ENCODE measurements at regions not wholly inside any gene's neighbourhood (a gene's known extent, or its start where the extent isn't known, plus 50 kb on each side); places are given as distances from the start of the nearest gene placed in this dataset.

DNA sequence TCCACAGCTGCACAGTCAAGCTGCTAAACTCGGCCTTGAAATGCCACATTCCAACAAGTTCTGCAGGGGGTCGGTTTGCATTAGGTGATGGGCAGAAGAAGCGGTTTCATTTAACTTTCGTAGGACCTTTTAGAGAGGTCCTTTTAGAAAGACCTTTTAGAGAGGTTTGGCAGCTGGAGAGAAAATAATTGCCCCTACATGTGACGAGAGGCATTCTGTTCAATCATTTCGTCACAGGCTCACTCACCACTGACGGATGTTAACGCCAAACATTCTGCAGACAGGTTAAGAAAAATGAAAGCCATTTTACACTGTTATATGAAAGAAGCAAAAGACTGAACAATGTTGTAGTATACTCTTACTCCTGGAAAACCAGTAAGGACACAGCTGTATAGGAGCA lies 76.5 kb upstream of the ZNF423 start:
- H2AK5ac ChIP-seq (ENCODE audit: insufficient read length, low read length) = no peak overlapping the region
- H4K5ac ChIP-seq (ENCODE audit: insufficient read length, low read depth, low read length) = no peak overlapping the region
- H3K27me3 ChIP-seq (ENCODE audit: insufficient read depth, low read length) = no peaks in the 10 kb centered on the region; the same call in 1 of the 2 replicates
- H3K79me2 ChIP-seq (ENCODE audit: insufficient read depth, low read length) = no peaks in the 10 kb centered on the region
- H4K8ac ChIP-seq (replicated peaks; ENCODE audit: insufficient read length, low read depth, low read length) = no peak overlapping the region
- no peaks in the 10 kb centered on the region for H3K4me1 ChIP-seq (ENCODE audit: insufficient read depth, low read length)
- no peak overlapping the region for H2BK5ac ChIP-seq (ENCODE audit: insufficient read length, low read length)
- no CpG with 5 or more reads among the region's 8 CpGs for WGBS (ENCODE audit: extremely low coverage, insufficient read length, low lambda C conversion rate)
- no peak for DNase-seq
- no peak overlapping the region for H2BK15ac ChIP-seq (ENCODE audit: low read depth, low read length)
- Mint-ChIP-seq H3K9me3 (peaks cover 2 to 4% of the 10 kb centered on the region in 2 experiments; a peak in 2 of 5 replicates), H3K27ac (no peak overlapping the region), H3K36me3 (ENCODE audit: insufficient read depth in 1 of 3, low read depth in 3 of 3) (no peaks in the 10 kb centered on the region; a peak in 1 of 7 replicates), H3K4me3 (no peak overlapping the region), H3K4me1 (peaks cover 7 to 10% of the 10 kb centered on the region in 2 experiments), H3K27me3 (ENCODE audit: low read depth) (peaks cover 19% of the 10 kb centered on the region)
- no peak overlapping the region for H2BK20ac ChIP-seq (ENCODE audit: low read depth, low read length, poor library complexity, severe bottlenecking)
- H3K18ac ChIP-seq (ENCODE audit: insufficient read length, low read depth, low read length) = no peak overlapping the region
- no peaks in the 10 kb centered on the region for H3K79me1 ChIP-seq (ENCODE audit: insufficient read depth, low read depth, low read length, poor library complexity, severe bottlenecking)
- H3K56ac ChIP-seq (ENCODE audit: insufficient read length, low read depth, low read length) = no peak overlapping the region
- H3K23ac ChIP-seq (ENCODE audit: insufficient read length, low read depth, low read length) = no peak overlapping the region
- no peak overlapping the region for H3K27ac ChIP-seq (ENCODE audit: insufficient read length, low read depth, low read length)
- TF ChIP-seq, protein P1, sequence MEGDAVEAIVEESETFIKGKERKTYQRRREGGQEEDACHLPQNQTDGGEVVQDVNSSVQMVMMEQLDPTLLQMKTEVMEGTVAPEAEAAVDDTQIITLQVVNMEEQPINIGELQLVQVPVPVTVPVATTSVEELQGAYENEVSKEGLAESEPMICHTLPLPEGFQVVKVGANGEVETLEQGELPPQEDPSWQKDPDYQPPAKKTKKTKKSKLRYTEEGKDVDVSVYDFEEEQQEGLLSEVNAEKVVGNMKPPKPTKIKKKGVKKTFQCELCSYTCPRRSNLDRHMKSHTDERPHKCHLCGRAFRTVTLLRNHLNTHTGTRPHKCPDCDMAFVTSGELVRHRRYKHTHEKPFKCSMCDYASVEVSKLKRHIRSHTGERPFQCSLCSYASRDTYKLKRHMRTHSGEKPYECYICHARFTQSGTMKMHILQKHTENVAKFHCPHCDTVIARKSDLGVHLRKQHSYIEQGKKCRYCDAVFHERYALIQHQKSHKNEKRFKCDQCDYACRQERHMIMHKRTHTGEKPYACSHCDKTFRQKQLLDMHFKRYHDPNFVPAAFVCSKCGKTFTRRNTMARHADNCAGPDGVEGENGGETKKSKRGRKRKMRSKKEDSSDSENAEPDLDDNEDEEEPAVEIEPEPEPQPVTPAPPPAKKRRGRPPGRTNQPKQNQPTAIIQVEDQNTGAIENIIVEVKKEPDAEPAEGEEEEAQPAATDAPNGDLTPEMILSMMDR (conservative IDR thresholded peaks at IDR 0.05) = no peak
- H3K4me2 ChIP-seq (ENCODE audit: insufficient read depth, insufficient read length, low read length) = no peak overlapping the region
- H4K91ac ChIP-seq (ENCODE audit: insufficient read length, low read depth, low read length) = no peak overlapping the region
- no peaks in the 10 kb centered on the region for H4K20me1 ChIP-seq (ENCODE audit: control insufficient read depth, insufficient read depth, insufficient read length)
- H3K23me2 ChIP-seq (ENCODE audit: insufficient read length, low read depth, low read length, poor library complexity, severe bottlenecking) = no peaks in the 10 kb centered on the region
- H3K14ac ChIP-seq (ENCODE audit: insufficient read depth, low read length) = no peak overlapping the region
- no peak overlapping the region for H2BK120ac ChIP-seq (ENCODE audit: low read depth, low read length, poor library complexity, severe bottlenecking)
- H2AFZ ChIP-seq (ENCODE audit: low read length) = no peak overlapping the region
- no peaks in the 10 kb centered on the region for H3K9me3 ChIP-seq (ENCODE audit: control insufficient read depth, low read depth, low read length)
- H3K9ac ChIP-seq (ENCODE audit: extremely low read depth, insufficient read length, low read length) = no peak overlapping the region
- H3T11ph ChIP-seq (ENCODE audit: low read length) = no peak overlapping the region
- H3K4ac ChIP-seq (ENCODE audit: low read depth, low read length) = no peak overlapping the region
- no peak overlapping the region for H2BK12ac ChIP-seq (ENCODE audit: insufficient read length, low read depth, low read length)

Data from H9 (cell line).